ENCODE measurements at regions not wholly inside any gene's neighbourhood (a gene's known extent, or its start where the extent isn't known, plus 50 kb on each side); places are given as distances from the start of the nearest gene placed in this dataset.
"Not testable (repeated sequence)": the region's sequence is repeated elsewhere in the genome, so short reads cannot be mapped to it uniquely, and the experiment has no call there.

GRCh38 chr2:138093455-138093854, 129.2 kb downstream of the HNMT start:
- H3K27me3 ChIP-seq (ENCODE audit: insufficient read depth, low read depth) = no peaks in the 10 kb centered on the region
- H2AFZ ChIP-seq = no peak overlapping the region
- H3K36me3 ChIP-seq (ENCODE audit: low read depth) = no peaks in the 10 kb centered on the region
- no peaks in the 10 kb centered on the region for H3K9me2 ChIP-seq (ENCODE audit: insufficient read depth)
- H3F3A ChIP-seq (ENCODE audit: insufficient read depth, low read depth) = no peaks in the 10 kb centered on the region
- H3K79me2 ChIP-seq (ENCODE audit: low read depth) = no peaks in the 10 kb centered on the region
- CTCF ChIA-PET = no interaction called here
- no peak overlapping the region for H3K27ac ChIP-seq
- no peaks in the 10 kb centered on the region for H3K9me3 ChIP-seq (ENCODE audit: insufficient read depth, low read depth)
- POLR2A ChIA-PET (ENCODE audit: unreplicated experiment) = no interaction called here
- intact Hi-C loops (cut with micrococcal nuclease; ENCODE audit: unreplicated experiment) = loop anchor here (10.0 kb wide), 1 partner anchor 281 kb away; no protein-coding TSS in a partner anchor
- H3K4me1 ChIP-seq (replicated peaks; ENCODE audit: insufficient read depth) = no peaks in the 10 kb centered on the region
- DNase-seq = no peak
- TF ChIP-seq EZH2 (IDR thresholded peaks at IDR 0.05; ENCODE audit: low read depth) (no peak), CTCF (conservative IDR thresholded peaks at IDR 0.05) (no peak)
- H3K4me2 ChIP-seq = no peak overlapping the region
- H3K4me3 ChIP-seq = no peak overlapping the region
- no TSS peak for BruUV-seq (replicated peaks)
- H4K20me1 ChIP-seq (ENCODE audit: insufficient read depth) = no peaks in the 10 kb centered on the region

- no peaks in the 10 kb centered on the region for H4K20me1 ChIP-seq (ENCODE audit: insufficient read depth)
- H3K9me3 ChIP-seq (ENCODE audit: insufficient read depth, low read depth) = no peaks in the 10 kb centered on the region
- H3K4me2 ChIP-seq = no peak overlapping the region
- no peak for DNase-seq
- POLR2A ChIA-PET (ENCODE audit: unreplicated experiment) = no interaction called here
- H3K4me1 ChIP-seq (replicated peaks; ENCODE audit: insufficient read depth) = no peaks in the 10 kb centered on the region
- no peak overlapping the region for H3K4me3 ChIP-seq
- H3F3A ChIP-seq (ENCODE audit: insufficient read depth, low read depth) = no peaks in the 10 kb centered on the region
- no peaks in the 10 kb centered on the region for H3K79me2 ChIP-seq (ENCODE audit: low read depth)
- TF ChIP-seq EZH2 (IDR thresholded peaks at IDR 0.05; ENCODE audit: low read depth) (no peak), CTCF (conservative IDR thresholded peaks at IDR 0.05) (no peak)
- CTCF ChIA-PET = no interaction called here
- H3K9me2 ChIP-seq (ENCODE audit: insufficient read depth) = no peaks in the 10 kb centered on the region
- no peak overlapping the region for H3K27ac ChIP-seq
- no peaks in the 10 kb centered on the region for H3K36me3 ChIP-seq (ENCODE audit: low read depth)
- intact Hi-C loops (cut with micrococcal nuclease; ENCODE audit: unreplicated experiment) = loop anchor here (10.0 kb wide), 1 partner anchor 281 kb away; no protein-coding TSS in a partner anchor
- no TSS peak for BruUV-seq (replicated peaks)
- no peak overlapping the region for H2AFZ ChIP-seq
- no peaks in the 10 kb centered on the region for H3K27me3 ChIP-seq (ENCODE audit: insufficient read depth, low read depth)
These were observed 129.8 kb downstream of the HNMT start for GRCh38 chr2:138094031-138094430.

GRCh38 chr2:138095336-138095735, 131.1 kb downstream of the HNMT start:
- ChIA-PET POLR2A (ENCODE audit: unreplicated experiment) (no interaction called here), CTCF (no interaction called here)
- Histone ChIP-seq H3K9me2 (ENCODE audit: insufficient read depth) (no peaks in the 10 kb centered on the region), H4K20me1 (ENCODE audit: insufficient read depth) (no peaks in the 10 kb centered on the region), H3K4me1 (replicated peaks; ENCODE audit: insufficient read depth) (no peaks in the 10 kb centered on the region), H2AFZ (no peak overlapping the region), H3K4me3 (no peak overlapping the region), H3K79me2 (ENCODE audit: low read depth) (no peaks in the 10 kb centered on the region), H3K27ac (no peak overlapping the region), H3K36me3 (ENCODE audit: low read depth) (no peaks in the 10 kb centered on the region), H3F3A (ENCODE audit: insufficient read depth, low read depth) (no peaks in the 10 kb centered on the region), H3K4me2 (no peak overlapping the region), H3K27me3 (ENCODE audit: insufficient read depth, low read depth) (no peaks in the 10 kb centered on the region), H3K9me3 (ENCODE audit: insufficient read depth, low read depth) (no peaks in the 10 kb centered on the region)
- TF ChIP-seq CTCF (conservative IDR thresholded peaks at IDR 0.05) (no peak), EZH2 (IDR thresholded peaks at IDR 0.05; ENCODE audit: low read depth) (no peak)
- no TSS peak for BruUV-seq (replicated peaks)
- intact Hi-C loops (cut with micrococcal nuclease; ENCODE audit: unreplicated experiment) = loop anchor here (10.0 kb wide), 1 partner anchor 279 kb away; no protein-coding TSS in a partner anchor
- DNase-seq = no peak

GRCh38 chr2:138099288-138099687, 135.0 kb downstream of the HNMT start:
- POLR2A ChIA-PET (ENCODE audit: unreplicated experiment); BruUV-seq (replicated peaks); H3K9me3 ChIP-seq (ENCODE audit: insufficient read depth, low read depth); H3K36me3 ChIP-seq (ENCODE audit: low read depth); H3K4me2 ChIP-seq; H3K27me3 ChIP-seq (ENCODE audit: insufficient read depth, low read depth); CTCF ChIA-PET; DNase-seq; H2AFZ ChIP-seq; H3F3A ChIP-seq (ENCODE audit: insufficient read depth, low read depth); H3K9me2 ChIP-seq (ENCODE audit: insufficient read depth); H3K4me3 ChIP-seq; H3K4me1 ChIP-seq (replicated peaks; ENCODE audit: insufficient read depth); H3K27ac ChIP-seq; H4K20me1 ChIP-seq (ENCODE audit: insufficient read depth); H3K79me2 ChIP-seq (ENCODE audit: low read depth): not testable (repeated sequence)
- intact Hi-C loops (cut with micrococcal nuclease; ENCODE audit: unreplicated experiment) = loop anchor here (10.0 kb wide), 1 partner anchor 276 kb away; no protein-coding TSS in a partner anchor
